DND-41 (cell line): ENCODE measurements at regions not wholly inside any gene's neighbourhood (a gene's known extent, or its start where the extent isn't known, plus 50 kb on each side); places are given as distances from the start of the nearest gene placed in this dataset.

Source experiments
- ATAC-seq: fragments of 200-7000 bp; cut with Tn5 transposase; 3 replicates; pipeline ENCODE4 v1.9.1; 2021; ENCODE audit warnings: low read depth; ENCODE audit not compliant: insufficient read depth
- DNase-seq: peaks from one replicate; pipeline ENCODE4 v3.0.0-alpha.2; 2020
- H2AFZ ChIP-seq: 2 replicates; pipeline ENCODE4 v1.6.0; 2012; ENCODE audit warnings: low read depth, low read length
- H3K27ac ChIP-seq: 2 replicates; pipeline ENCODE4 v1.5.1; 2012; ENCODE audit warnings: low read length, inconsistent platforms
- H3K27me3 ChIP-seq: fragments of 200-600 bp; sonication (generic); 2 replicates; pipeline ENCODE4 v1.6.0; 2012; ENCODE audit warnings: low read length, mild to moderate bottlenecking, inconsistent platforms; ENCODE audit not compliant: insufficient read depth, poor library complexity
- H3K36me3 ChIP-seq: 2 replicates; pipeline ENCODE4 v1.5.1; 2012; ENCODE audit warnings: low read length, inconsistent platforms; ENCODE audit not compliant: insufficient read depth
- H3K4me1 ChIP-seq: 2 replicates; pipeline ENCODE4 v1.5.1; 2012; ENCODE audit warnings: mild to moderate bottlenecking, low read length; ENCODE audit not compliant: insufficient read depth
- H3K4me2 ChIP-seq: 2 replicates; pipeline ENCODE4 v1.6.0; 2012; ENCODE audit warnings: mild to moderate bottlenecking, moderate library complexity, low read length, inconsistent platforms; ENCODE audit not compliant: insufficient read depth
- H3K4me3 ChIP-seq, 2 experiments: fragments of 200-600 bp in 1 of 2; shearing (Covaris generic) in 1 of 2; 2 replicates each; pipeline ENCODE4 v1.5.1; 2012 to 2016; ENCODE audit warnings: inconsistent platforms in 2 of 2, low read length in 2 of 2, mild to moderate bottlenecking in 2 of 2, low read depth in 1 of 2, moderate library complexity in 1 of 2
- H3K79me2 ChIP-seq: 2 replicates; pipeline ENCODE4 v1.6.0; 2012; ENCODE audit warnings: low read length, inconsistent platforms; ENCODE audit not compliant: insufficient read depth
- H3K9ac ChIP-seq: 2 replicates; pipeline ENCODE4 v1.6.0; 2012; ENCODE audit warnings: low read depth, mild to moderate bottlenecking, inconsistent platforms, low read length, moderate library complexity
- H3K9me3 ChIP-seq: 2 replicates; pipeline ENCODE4 v1.5.1; 2012; ENCODE audit warnings: low read length, moderate library complexity, mild to moderate bottlenecking, inconsistent platforms; ENCODE audit not compliant: insufficient read depth, severe bottlenecking
- H4K20me1 ChIP-seq: 2 replicates; pipeline ENCODE4 v1.6.0; 2012; ENCODE audit warnings: low read length; ENCODE audit not compliant: insufficient read depth
- EZH2 ChIP-seq: IDR thresholded peaks from 3 replicates; pipeline ENCODE4 v1.6.1; 2012; ENCODE audit warnings: borderline replicate concordance, low read depth, mild to moderate bottlenecking, moderate library complexity, low read length, inconsistent platforms; ENCODE audit not compliant: severe bottlenecking
- TF ChIP-seq, protein P1 (sequence below): IDR thresholded peaks from 2 replicates; pipeline ENCODE4 v1.5.1; 2012; ENCODE audit warnings: borderline replicate concordance, low read length, moderate library complexity, mild to moderate bottlenecking; ENCODE audit not compliant: poor library complexity, severe bottlenecking; ENCODE audit errors: extremely low read depth

DNA sequence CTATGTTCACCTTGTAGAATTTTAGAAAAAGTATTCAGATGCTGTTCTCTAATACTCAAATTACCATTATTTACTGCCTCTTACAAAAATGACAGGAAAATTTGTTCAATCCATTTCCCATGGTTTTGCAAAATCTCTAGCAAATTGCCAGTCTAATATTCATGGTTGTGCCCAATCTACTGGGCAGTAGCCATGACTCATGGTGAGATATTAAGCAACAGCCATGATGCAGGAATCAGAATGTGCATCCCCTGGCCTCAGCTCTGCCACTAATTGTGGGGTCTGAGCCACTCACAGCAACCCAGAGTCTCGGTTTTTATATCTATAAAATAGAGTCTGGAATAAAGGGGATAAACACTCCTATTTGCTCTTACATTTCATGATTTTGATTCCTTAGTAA is 353.6 kb downstream of the DEPDC1B start:
- no peak for ATAC-seq

DNA sequence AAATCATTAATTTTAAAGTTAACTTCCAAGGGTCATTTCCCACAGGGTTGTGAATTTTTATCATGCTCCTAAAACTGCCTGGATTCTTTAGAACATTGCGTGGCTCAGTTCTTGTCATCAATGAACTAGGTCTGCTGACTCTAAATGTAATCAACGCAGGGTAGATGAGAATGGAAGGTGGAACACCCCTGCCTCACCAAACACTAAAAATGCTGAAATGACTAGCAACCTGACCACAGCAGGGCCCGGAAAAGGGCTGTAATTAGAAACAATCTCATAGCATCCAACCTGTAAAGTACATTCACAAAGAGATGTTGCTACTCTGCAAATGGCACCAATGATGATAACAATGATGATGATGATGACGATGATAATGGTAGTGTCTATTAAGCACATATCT is 356.9 kb downstream of the DEPDC1B start:
- no peaks in the 10 kb centered on the region for H3K4me1 ChIP-seq
- no peak for DNase-seq
- no peak overlapping the region for H3K4me2 ChIP-seq
- H3K9me3 ChIP-seq, result no peaks in the 10 kb centered on the region
- no peaks in the 10 kb centered on the region for H3K36me3 ChIP-seq
- no peak for ATAC-seq
- no peaks in the 10 kb centered on the region for H3K27me3 ChIP-seq
- H4K20me1 ChIP-seq, result no peaks in the 10 kb centered on the region
- no peak overlapping the region for H3K9ac ChIP-seq
- H2AFZ ChIP-seq, result no peak overlapping the region
- H3K4me3 ChIP-seq, result no peak overlapping the region
- H3K79me2 ChIP-seq, result no peaks in the 10 kb centered on the region
- H3K27ac ChIP-seq, result no peak overlapping the region
- TF ChIP-seq EZH2, result no peak
- TF ChIP-seq, protein P1, sequence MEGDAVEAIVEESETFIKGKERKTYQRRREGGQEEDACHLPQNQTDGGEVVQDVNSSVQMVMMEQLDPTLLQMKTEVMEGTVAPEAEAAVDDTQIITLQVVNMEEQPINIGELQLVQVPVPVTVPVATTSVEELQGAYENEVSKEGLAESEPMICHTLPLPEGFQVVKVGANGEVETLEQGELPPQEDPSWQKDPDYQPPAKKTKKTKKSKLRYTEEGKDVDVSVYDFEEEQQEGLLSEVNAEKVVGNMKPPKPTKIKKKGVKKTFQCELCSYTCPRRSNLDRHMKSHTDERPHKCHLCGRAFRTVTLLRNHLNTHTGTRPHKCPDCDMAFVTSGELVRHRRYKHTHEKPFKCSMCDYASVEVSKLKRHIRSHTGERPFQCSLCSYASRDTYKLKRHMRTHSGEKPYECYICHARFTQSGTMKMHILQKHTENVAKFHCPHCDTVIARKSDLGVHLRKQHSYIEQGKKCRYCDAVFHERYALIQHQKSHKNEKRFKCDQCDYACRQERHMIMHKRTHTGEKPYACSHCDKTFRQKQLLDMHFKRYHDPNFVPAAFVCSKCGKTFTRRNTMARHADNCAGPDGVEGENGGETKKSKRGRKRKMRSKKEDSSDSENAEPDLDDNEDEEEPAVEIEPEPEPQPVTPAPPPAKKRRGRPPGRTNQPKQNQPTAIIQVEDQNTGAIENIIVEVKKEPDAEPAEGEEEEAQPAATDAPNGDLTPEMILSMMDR, result no peak

More for the DNA sequence above, 353.6 kb downstream of the DEPDC1B start:
- no peak overlapping the region for H3K4me2 ChIP-seq
- no peak overlapping the region for H2AFZ ChIP-seq
- H3K27ac ChIP-seq, result no peak overlapping the region
- DNase-seq, result no peak
- H4K20me1 ChIP-seq, result no peaks in the 10 kb centered on the region
- no peaks in the 10 kb centered on the region for H3K27me3 ChIP-seq
- H3K9me3 ChIP-seq, result no peaks in the 10 kb centered on the region
- H3K36me3 ChIP-seq, result no peaks in the 10 kb centered on the region
- no peak overlapping the region for H3K9ac ChIP-seq
- no peak for TF ChIP-seq EZH2
- TF ChIP-seq, protein P1, result no peak
- H3K4me1 ChIP-seq, result no peaks in the 10 kb centered on the region
- no peaks in the 10 kb centered on the region for H3K79me2 ChIP-seq
- no peak overlapping the region for H3K4me3 ChIP-seq

DNA sequence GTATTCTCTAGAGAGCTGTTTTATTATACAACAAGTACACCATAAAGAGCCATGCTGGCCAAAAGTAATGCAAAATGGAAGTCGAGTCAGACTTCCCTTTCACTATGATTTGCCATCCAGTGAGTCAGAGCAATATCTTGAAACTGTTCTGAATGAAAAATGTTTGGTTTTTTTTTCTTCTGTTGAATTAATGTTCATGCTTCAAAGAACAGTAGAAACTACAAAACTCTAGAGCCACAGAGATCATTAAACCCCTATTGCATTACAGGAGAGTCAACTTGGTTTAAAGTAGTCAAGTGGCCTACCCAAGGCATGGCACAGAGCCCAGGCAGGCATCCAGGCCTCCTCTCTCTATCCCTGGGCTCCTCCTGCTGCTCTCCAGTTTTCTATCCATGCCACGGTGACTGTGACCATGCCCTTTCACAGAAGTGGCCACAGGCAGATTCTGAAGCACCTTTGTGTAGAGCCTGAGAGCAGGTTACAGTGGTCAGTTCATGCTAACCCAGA is 358.9 kb downstream of the DEPDC1B start:
- H3K9me3 ChIP-seq, result no peaks in the 10 kb centered on the region
- H3K27ac ChIP-seq, result no peak overlapping the region
- ATAC-seq, result no peak
- H2AFZ ChIP-seq, result no peak overlapping the region
- H3K79me2 ChIP-seq, result no peaks in the 10 kb centered on the region
- TF ChIP-seq, protein P1, result no peak
- TF ChIP-seq EZH2, result no peak
- H4K20me1 ChIP-seq, result no peaks in the 10 kb centered on the region
- H3K4me2 ChIP-seq, result no peak overlapping the region
- H3K36me3 ChIP-seq, result no peaks in the 10 kb centered on the region
- no peaks in the 10 kb centered on the region for H3K27me3 ChIP-seq
- no peak overlapping the region for H3K4me3 ChIP-seq
- H3K9ac ChIP-seq, result no peak overlapping the region
- no peak for DNase-seq
- H3K4me1 ChIP-seq, result no peaks in the 10 kb centered on the region

DNA sequence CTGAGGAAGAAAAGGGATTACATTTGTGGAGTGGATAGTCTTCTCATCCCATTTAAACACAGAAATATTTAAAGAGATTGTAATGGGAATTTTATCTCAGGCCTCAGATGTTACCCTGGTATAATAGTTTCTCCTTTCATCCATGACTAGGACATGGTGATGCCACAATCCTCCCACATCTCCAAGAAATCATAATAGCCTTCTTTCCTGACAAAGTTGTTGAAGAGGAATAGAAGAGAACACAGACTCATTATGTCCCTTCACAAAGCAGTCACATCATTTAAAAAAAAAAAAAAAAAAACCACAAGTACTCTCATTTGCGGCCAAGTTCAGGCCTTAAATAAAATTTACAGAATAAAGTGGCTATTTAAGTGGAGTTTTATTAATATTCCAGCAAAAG is 359.6 kb downstream of the DEPDC1B start:
- DNase-seq, result no peak
- TF ChIP-seq, protein P1, result no peak
- TF ChIP-seq EZH2, result no peak
- no peaks in the 10 kb centered on the region for H3K36me3 ChIP-seq
- H3K4me3 ChIP-seq, result no peak overlapping the region
- H3K9ac ChIP-seq, result no peak overlapping the region
- H3K4me1 ChIP-seq, result no peaks in the 10 kb centered on the region
- no peak overlapping the region for H3K4me2 ChIP-seq
- no peak for ATAC-seq
- no peak overlapping the region for H3K27ac ChIP-seq
- no peaks in the 10 kb centered on the region for H4K20me1 ChIP-seq
- no peaks in the 10 kb centered on the region for H3K9me3 ChIP-seq
- no peaks in the 10 kb centered on the region for H3K27me3 ChIP-seq
- no peak overlapping the region for H2AFZ ChIP-seq
- H3K79me2 ChIP-seq, result no peaks in the 10 kb centered on the region
